HG03521 (cell line): ENCODE measurements at regions not wholly inside any gene's neighbourhood (a gene's known extent, or its start where the extent isn't known, plus 50 kb on each side); places are given as distances from the start of the nearest gene placed in this dataset.
"Not testable (repeated sequence)": the region's sequence is repeated elsewhere in the genome, so short reads cannot be mapped to it uniquely, and the experiment has no call there.

Source experiments
- ATAC-seq: cut with Tn5 transposase; IDR thresholded peaks from one replicate; pipeline ENCODE4 v1.9.1; 2021; ENCODE audit warnings: mild to moderate bottlenecking, moderate library complexity; ENCODE audit not compliant: unreplicated experiment

GRCh38 chr14:89060191-89060590 is 235.7 kb downstream of the TTC8 start:
- no peak for ATAC-seq

DNA sequence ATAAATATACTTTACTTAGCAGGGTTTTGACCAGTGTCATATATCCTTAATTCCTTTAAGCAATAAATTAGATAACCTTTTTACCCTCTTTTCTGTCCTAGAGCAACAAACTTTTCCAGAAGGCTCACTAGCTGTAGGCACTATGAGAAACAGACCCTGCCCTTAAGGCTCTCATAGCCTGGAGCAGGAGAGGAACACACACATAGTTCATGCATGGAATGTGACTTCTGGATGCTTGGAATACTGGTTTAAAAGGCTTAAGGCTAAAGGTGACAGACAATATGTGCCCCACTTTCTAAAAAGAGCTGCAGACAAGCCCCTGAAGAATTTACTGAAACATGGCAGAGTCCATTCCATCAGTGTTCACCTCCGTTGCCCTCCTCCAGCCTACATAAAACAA is 237.2 kb downstream of the TTC8 start:
- ATAC-seq: no peak

DNA sequence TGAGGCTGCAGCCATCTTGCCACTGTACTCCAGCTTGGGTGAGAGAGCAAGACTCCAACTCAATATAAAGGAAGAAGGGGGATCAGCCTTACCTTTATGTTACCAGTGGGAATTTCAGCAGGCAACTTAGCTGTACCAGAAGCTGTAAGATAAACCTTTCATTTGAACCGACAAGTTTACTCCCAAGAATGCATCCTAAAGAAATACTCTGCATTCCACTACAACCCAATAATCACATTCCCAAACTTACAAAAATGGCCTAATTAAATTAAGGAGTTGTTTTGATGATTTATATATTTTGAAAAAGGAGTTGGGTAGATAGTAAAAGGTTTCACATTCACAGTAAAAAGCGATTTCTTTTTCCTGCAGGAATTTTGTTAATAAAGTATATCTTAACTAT is 241.4 kb downstream of the TTC8 start:
- ATAC-seq: no peak

GRCh38 chr14:89067293-89067972 is 243.0 kb downstream of the TTC8 start:
- ATAC-seq: no peak

DNA sequence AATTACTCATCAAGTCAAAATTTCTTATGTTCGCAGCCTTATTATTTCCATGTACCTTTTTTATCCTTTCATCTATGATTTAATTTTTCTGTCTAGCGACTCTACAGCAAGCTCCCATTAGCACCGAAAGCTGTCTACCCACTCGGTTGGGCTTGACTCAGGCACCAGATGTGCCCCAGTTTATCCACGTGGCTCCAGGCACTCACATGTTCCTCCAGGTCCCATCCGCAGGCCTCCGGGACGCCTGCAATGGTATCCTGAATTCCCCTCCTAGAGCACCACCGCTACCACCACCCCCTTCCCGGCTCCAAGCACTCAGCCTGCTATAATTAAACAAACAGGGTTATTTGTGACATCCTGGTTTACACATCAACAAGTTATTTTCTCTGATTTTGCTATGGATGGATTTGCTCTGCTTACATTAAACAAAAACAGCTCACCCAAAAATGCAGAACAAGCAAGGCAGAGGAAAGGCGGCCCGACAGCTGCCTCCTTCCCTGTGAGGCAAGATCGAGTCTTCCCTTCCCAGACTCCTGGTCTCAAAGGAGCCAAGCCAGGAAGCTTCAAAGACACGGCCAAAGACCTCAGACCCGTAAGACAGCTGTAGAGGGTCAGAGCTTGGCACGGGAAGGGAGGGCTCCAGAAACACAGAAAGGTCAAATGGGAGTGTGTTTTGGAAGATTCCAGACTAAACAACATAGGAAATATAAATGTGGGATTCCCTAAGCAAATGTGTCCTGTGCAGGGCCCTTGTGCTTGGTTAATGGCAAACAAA is 253.8 kb downstream of the TTC8 start:
- ATAC-seq: no peak

DNA sequence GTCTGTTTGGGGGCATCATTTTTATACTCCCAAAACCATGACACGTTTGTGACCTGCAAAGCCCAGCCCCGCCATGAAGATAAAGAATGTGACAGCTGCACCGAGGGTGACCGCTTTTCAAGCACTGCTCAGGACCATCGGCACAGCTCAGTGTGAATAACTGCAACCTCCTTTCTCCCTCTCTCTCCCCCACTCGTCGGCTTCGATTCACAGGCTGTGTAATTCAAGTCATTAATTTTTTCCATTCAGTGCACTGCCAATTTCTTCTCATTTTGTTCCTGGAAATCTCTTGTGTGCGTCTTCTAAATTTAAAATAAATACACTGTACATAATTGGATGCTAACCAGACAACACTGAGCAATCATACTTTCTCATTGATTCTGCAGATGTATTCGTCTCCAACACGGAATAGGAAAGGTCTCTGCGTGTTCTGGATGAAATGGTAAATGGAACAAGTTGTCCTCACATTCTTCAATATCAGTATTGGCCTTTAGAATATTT is 260.8 kb downstream of the TTC8 start:
- no peak for ATAC-seq

DNA sequence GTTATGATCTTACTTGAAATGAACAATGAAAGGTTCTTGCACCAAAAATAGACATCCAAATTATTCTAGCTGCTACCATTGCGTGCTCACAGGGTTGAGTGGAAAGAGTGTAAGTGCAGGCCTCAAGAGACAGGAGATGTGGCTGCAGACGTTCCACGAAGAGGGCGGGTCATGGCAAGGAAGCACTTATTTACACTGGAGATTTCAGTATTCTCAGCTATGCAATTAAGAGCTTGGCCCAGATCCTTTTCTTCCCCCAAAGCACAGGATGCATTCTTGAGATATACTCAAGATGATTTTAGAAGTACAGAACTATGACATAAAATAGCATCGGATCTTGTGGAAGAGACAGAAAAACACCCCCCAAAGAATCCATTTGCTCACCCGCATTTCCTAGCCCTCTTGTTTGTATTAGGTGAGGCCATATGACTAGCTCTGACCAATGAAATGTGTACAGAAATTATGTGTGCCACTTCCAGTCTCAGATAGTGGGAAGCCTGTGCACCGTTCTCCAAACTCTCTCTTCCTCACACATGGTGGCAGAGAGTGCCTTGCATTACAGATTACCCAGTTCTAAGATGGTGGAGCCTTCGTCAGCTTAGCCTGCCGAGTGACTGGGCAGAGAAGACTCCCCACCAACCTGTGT is 261.4 kb downstream of the TTC8 start:
- ATAC-seq: no peak

DNA sequence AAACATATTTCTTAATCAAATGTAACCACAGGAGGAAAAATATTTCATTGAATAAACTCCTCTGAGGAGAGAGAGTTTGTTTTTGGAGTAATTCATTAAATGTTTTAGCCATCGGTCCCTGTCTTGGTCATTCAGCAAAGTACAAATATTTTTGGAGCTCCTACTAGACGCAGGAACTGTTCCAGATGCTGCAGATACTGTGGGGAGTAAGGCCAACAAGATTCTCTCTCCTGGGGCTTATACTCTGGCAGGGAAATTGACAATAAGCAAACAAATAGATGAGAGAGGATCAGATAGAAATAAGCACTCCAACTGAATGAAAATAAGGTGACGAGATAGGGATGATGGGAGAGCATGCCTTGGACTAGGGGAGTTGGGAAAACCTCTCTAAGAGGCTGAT is 264.1 kb downstream of the TTC8 start:
- ATAC-seq: no peak

DNA sequence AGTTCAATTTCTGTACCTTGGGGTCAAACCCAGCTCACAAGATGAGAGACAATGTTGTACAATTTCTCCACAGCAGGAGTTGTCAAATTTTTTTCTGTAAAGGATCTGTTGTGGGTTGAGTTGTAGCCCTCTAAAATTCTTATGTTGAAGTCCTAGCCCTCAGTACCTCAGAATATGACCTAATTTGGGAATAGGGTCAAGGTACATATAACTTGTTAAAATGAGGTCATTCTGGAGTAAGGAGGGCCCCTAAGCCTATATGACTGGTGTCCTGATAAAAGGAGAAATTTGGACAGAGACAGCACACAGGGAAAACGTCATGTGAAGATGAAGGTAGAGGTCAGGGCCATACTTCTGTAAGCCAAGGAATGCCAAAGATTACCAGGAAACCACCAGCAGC is 264.9 kb downstream of the TTC8 start:
- no peak for ATAC-seq

GRCh38 chr14:89091781-89092180 is 267.3 kb downstream of the TTC8 start:
- no peak for ATAC-seq

DNA sequence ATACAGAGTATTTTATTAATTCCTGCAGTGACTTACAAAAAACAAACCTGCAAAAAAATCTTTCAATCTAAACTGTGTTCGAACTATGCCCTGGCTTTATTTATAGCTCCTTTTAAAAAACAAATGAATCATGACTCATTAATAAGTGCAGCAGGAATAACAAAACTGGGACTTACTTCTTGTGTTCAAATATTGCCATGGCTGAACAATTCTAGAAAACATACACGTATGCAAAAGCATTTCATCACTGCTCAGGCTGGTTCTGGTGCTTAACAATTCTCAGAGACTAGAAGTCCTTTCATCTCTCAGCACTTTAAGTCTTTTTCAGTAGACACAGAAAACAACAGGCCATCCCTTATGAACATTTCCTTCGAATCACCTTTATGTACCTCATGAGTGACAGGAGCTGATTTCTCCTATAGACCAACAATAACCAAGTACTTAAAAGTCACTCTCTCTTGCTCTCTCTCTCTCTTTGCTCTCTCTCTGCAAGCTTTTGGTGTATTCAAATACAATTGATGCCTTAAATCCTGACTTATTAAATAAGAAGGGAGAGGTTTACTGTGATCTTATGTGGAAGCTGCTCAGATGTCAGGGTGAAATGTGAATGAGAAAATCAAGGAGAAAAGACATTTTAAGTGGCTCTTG is 268.8 kb downstream of the TTC8 start:
- no peak for ATAC-seq

DNA sequence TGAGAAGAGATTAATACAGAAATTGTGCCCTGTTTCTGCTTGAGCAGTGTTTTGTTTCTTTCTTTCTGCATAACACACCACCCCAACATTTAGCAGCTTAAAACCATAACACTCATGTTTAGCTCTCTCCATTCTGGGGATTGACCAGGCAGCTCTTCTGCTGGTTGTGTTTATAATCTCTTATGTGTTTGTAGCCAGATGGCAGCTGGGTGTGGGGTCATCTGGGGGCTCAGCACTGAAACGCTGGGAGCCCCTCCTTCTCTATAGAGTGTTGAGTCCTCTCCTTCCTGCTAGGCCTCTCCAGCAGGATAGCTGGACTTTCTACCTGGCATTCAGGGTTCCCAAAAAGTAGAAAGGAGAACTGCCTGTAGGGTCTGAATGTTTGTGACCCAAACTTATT is 270.6 kb downstream of the TTC8 start:
- no peak for ATAC-seq

GRCh38 chr14:89096946-89097345 is 272.5 kb downstream of the TTC8 start:
- no peak for ATAC-seq

DNA sequence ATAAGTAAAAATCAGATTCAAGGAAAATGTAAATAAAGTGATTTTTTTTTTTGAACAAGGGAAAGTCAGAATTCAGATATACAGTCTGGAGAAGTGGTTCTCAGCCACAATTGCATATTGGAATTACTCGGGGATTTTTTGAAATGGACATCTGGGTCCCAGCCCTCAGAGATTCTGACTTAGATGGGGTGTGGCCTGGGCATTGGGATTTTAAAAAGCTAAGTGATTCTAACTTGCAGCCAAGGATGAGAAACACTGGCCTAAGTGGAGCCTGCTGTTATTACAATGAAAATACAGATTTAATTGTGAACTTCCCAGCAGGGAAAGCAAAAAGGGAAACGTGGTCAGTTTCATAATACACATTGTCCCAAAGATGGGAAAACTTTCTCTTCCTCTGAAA is 273.8 kb downstream of the TTC8 start:
- ATAC-seq: no peak

DNA sequence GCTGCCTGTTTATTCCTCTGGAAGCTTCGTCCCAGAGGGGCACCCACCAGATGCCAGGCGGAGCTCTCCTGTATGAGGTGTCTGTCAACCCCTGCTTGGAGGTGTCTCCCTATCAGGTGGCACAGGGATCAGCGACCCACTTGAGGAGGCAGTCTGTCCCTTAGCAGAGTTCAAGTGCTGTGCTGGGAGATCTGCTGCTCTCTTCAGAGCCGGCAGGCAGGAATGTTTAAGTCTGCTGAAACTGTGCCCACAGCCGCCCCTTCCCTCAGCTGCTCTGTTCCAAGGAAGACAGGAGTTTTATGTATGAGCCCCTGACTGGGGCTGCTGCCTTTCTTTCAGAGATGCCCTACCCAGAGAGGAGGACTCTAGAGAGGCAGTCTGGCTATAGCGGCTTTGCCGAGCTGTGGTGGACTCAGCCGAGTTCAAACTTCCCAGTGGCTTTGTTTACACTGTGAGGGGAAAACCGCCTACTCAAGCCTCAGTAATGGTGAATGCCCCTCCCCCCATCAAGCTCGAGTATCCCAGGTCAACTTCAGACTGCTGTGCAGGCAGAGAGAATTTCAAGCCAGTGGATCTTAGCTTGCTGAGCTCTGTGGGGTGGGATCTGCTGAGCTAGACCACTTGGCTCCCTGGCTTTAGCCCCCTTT is 279.8 kb downstream of the TTC8 start:
- ATAC-seq: not testable (repeated sequence)

DNA sequence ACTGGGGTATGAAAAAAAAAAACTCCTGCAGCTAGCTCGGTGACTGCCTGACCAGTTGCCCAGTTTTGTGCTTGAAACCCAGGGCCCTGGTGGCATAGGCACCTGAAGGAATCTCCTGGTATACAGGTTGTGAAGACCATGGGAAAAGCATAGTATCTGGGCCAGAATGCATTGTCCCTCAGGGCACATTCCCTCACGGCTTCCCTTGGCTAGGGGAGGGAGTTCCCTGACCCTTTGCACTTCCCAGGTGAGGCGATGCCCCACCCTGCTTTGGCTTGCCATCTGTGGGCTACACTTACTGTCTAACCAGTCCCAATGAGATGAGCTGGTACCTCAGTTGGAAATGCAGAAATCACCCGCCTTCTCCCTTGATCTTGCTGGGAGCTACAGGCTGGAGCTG is 280.4 kb downstream of the TTC8 start:
- not testable (repeated sequence) for ATAC-seq
